Body of pancreas (tissue), 4 donors: ENCODE measurements at regions not wholly inside any gene's neighbourhood (a gene's known extent, or its start where the extent isn't known, plus 50 kb on each side); places are given as distances from the start of the nearest gene placed in this dataset.

Experiments used
- ATAC-seq: fragments of 150-250 bp; one replicate; pipeline ENCODE4 v1.9.1; 2016
- DNase-seq, 4 donors: peaks; one replicate each; pipeline ENCODE4 v3.0.0-alpha.2; 2019
- H3K27ac ChIP-seq, 4 donors: fragments of 200-600 bp; sonication (generic); 1 replicate in 3 of 4; 2 replicates in 1 of 4; pipeline versions ENCODE4 v1.5.1 to v1.6.1; 2016 to 2019; ENCODE audit warnings: mild to moderate bottlenecking in 1 of 4, mixed read lengths in 1 of 4, moderate library complexity in 1 of 4
- H3K27me3 ChIP-seq, 2 donors: fragments of 200-600 bp; sonication (generic); one replicate each; pipeline ENCODE4 v1.6.0; 2016; ENCODE audit warnings: mild to moderate bottlenecking in 1 of 2
- H3K36me3 ChIP-seq, 2 donors: fragments of 200-600 bp; sonication (generic); replicated peaks in 1 of 2; 2 replicates each; pipeline ENCODE4 v1.5.1; 2016; ENCODE audit warnings: low read depth in 2 of 2; ENCODE audit not compliant: insufficient read depth in 1 of 2
- H3K4me1 ChIP-seq: fragments of 200-600 bp; sonication (generic); one replicate; pipeline ENCODE4 v1.6.0; 2016
- H3K4me3 ChIP-seq, 2 donors: fragments of 200-600 bp; sonication (generic); 1 replicate in 1 of 2; 2 replicates in 1 of 2; pipeline ENCODE4 v1.5.1; 2016 to 2019
- H3K9me3 ChIP-seq, 3 donors: fragments of 200-600 bp; sonication (generic); 1 replicate in 2 of 3; 2 replicates in 1 of 3; pipeline ENCODE4 v1.5.1; 2016
- CTCF ChIP-seq, 7 experiments: fragments of 450-650 bp in 4 of 7; fragments of 200-600 bp in 3 of 7; sonication (generic) in 3 of 7; IDR thresholded peaks; one replicate each; pipeline ENCODE4 v1.5.1; 2016 to 2019; ENCODE audit warnings: antibody characterized with exemption in 7 of 7
- POLR2A ChIP-seq, 3 donors: fragments of 450-650 bp; IDR thresholded peaks; one replicate each; pipeline ENCODE4 v1.6.1; 2016; ENCODE audit warnings: antibody characterized with exemption in 3 of 3, mild to moderate bottlenecking in 2 of 3
- WGBS, 2 donors: methylation state at CpG; one replicate each; pipeline ENCODE4 v1.1.5; 2017; 5-methylcytosine and 5-hydroxymethylcytosine counted together
- intact Hi-C: fragments of 100-400 bp; cut with DNase I; formaldehyde crosslinking; loops from one replicate; pipeline ENCODE4 v1.15.1; 2023

DNA sequence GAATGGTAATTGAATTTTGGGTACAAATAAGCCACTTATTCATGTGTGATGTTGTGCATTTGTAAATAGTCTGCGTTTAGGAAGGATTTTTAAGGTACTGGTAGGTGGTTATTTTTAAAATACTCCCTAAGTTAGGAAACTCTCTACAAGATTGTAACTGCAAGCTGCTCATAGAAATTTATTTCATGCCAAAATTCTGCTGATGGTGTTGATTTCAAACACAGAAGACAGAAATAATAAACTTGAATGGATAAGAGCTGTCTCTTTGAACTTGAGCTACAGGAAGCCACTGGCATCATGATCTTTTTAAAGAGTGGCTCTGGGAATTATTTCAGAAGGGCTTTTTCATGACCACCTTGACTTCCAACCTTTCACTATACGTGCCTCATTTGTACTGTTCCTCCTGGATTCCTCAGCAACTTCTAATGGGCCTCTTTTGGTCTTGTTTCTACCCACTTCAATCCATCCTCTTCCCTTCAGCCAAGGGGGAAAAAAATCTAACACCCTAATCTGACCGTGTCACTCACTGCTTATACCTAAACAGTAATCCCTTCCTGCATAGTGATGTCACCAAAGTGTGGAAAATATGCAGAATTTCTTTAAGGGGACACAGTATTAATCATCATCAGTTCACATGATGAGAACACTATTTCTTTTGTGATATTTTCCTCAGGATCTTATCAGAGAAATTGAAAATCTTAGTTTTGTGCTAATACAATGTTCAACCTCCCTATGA, 113.6 kb downstream of the PFDN4 start:
- Histone ChIP-seq H3K4me1 (no peaks in the 10 kb centered on the region), H3K27ac (no peak overlapping the region), H3K36me3 (no peaks in the 10 kb centered on the region), H3K27me3 (no peaks in the 10 kb centered on the region), H3K9me3 (no peaks in the 10 kb centered on the region), H3K4me3 (no peak overlapping the region)
- DNase-seq (no peak), ATAC-seq (no peak)
- 67 to 72% methylated on average over 3 of the region's 3 CpGs for WGBS, 2 donors
- intact Hi-C loops, result no loop called here
- TF ChIP-seq POLR2A (IDR thresholded peaks at IDR 0.05) (no peak), CTCF (IDR thresholded peaks at IDR 0.05) (no peak)

GRCh38 chr20:54323227-54323734, 115.4 kb downstream of the PFDN4 start:
- WGBS, 2 donors, result 74 to 83% methylated on average over 2 of the region's 2 CpGs
- TF ChIP-seq POLR2A (IDR thresholded peaks at IDR 0.05) (no peak), CTCF (IDR thresholded peaks at IDR 0.05) (no peak)
- no peak overlapping the region for H3K4me3 ChIP-seq
- H3K9me3 ChIP-seq, result no peaks in the 10 kb centered on the region
- H3K4me1 ChIP-seq, result no peaks in the 10 kb centered on the region
- no peaks in the 10 kb centered on the region for H3K36me3 ChIP-seq
- DNase-seq (no peak), ATAC-seq (no peak)
- no peak overlapping the region for H3K27ac ChIP-seq
- intact Hi-C loops, result no loop called here
- H3K27me3 ChIP-seq, result no peaks in the 10 kb centered on the region

- no peak overlapping the region for H3K4me3 ChIP-seq
Observed at GRCh38 chr20:54324041-54324440, 116.2 kb downstream of the PFDN4 start.

GRCh38 chr20:54324652-54325285, 116.9 kb downstream of the PFDN4 start:
- Histone ChIP-seq H3K9me3 (no peaks in the 10 kb centered on the region), H3K36me3 (no peaks in the 10 kb centered on the region), H3K4me1 (no peaks in the 10 kb centered on the region), H3K27me3 (no peaks in the 10 kb centered on the region), H3K27ac (no peak overlapping the region), H3K4me3 (no peak overlapping the region)
- no peak for DNase-seq
- TF ChIP-seq POLR2A (IDR thresholded peaks at IDR 0.05) (no peak), CTCF (IDR thresholded peaks at IDR 0.05) (no peak)
- WGBS, 2 donors, result 69 to 71% methylated on average over 3 of the region's 3 CpGs
- intact Hi-C loops, result no loop called here
- ATAC-seq, result no peak

More at GRCh38 chr20:54324041-54324440, 116.2 kb downstream of the PFDN4 start:
- ATAC-seq, result no peak
- no peak for DNase-seq
- TF ChIP-seq POLR2A (IDR thresholded peaks at IDR 0.05) (no peak), CTCF (IDR thresholded peaks at IDR 0.05) (no peak)
- Histone ChIP-seq H3K9me3 (no peaks in the 10 kb centered on the region), H3K27me3 (no peaks in the 10 kb centered on the region), H3K4me1 (no peaks in the 10 kb centered on the region), H3K36me3 (no peaks in the 10 kb centered on the region), H3K27ac (no peak overlapping the region)
- intact Hi-C loops, result no loop called here
- 69 to 72% methylated on average over 4 of the region's 4 CpGs for WGBS, 2 donors
